SKM-1 treated with dmso at 0.1 percent for 144 hours (cell line): ENCODE measurements at regions not wholly inside any gene's neighbourhood (a gene's known extent, or its start where the extent isn't known, plus 50 kb on each side); places are given as distances from the start of the nearest gene placed in this dataset.

Experiments used
- DNase-seq: peaks from one replicate; lab custom pipeline; 2025; ENCODE audit not compliant: unreplicated experiment; lab: John Stamatoyannopoulos, UW

DNA sequence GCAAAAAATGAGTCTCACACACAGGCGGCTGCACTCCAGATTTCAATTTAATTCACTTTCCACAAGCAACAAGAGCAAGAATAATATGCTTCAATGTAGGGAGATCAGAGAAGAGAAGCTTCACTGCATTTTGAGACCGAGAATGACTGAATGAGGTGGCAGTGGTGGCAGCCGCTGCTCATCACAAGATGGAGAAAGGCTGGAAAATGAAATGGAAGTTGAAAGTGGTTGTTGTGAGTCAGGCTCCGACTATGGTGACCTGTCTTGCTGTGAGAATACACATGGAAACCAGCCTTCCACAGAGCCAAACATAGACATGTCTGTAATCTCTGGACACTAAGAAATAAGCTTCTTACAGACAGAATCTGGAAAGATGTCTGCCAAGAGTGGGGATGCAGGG lies 499.6 kb upstream of the LRRN3 start:
- DNase-seq: no peak

DNA sequence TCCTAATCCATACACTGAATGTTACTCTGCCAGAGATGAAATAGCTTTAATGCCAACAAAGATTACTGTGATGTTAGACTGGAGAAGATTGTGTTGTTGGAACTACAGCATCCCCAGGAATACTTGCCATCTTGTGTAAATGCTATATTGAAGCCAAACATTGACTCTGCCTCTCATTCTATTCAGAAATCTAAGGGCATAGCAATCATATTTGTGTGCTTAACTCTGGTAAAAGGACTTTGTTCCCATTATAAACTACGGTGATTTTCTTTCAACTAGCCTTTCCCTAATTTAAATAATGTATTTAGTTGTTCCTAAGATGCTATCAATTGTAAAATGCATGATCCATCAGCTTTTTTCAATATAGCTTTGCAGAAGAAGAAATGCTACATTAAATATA lies 498.4 kb upstream of the LRRN3 start:
- no peak for DNase-seq

DNA sequence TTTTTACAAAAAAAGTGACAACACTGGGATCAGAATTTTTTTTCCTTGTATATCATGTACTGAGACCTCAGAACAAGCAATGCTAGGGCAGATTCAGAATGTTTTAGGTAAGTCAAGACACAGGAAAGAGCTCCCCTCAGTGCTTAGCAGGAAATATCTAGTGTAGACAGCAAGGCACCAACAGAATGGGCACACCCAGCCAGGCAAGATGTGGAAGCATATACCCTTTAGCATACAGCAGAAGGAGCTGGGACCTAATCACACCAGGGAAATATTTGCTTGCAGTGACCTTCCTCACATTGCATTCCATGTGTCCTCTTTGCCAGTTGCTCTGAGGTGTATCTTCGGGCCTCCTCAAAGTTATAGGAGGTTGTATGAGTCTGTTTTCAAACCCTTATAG lies 497.6 kb upstream of the LRRN3 start:
- no peak for DNase-seq

GRCh38 chr7:110595694-110596093 lies 495.2 kb upstream of the LRRN3 start:
- no peak for DNase-seq

DNA sequence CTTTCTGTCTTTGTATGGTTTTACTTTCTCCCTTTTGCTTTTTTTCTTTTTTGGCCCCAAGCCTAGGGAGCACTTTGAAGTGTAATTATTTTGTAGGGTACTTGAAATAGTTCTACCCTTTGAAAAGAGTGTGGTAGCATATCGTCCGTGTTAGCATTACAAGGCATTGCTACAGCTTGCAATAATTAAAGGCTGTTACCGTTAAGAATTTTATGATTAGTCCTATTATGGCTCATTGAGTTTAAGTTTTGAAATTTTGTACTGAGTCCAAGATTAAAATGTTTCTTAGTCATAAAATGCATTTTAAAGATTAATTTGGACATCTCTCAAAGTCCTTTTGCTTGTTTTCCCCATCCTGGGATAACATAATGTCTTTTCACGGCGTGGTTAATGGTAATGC lies 490.0 kb upstream of the LRRN3 start:
- DNase-seq: no peak

DNA sequence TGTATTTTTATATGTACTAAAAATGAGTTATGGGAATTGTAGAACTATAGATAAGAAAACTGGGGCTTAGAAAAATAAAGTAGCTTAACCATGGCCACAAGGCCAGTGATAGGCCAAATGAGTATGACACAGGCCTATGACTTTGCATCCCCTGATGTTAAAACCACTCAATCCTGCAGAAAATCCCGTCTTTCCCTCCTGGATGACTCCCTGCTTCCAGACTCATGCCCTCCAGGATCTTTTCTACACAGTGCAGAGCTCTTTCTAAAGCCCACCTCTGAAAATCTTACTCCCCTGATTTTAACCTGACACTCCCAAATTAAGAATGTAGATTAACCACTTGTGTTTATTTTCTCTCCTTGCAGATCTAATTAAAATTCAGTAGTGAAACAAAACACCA lies 489.2 kb upstream of the LRRN3 start:
- no peak for DNase-seq

GRCh38 chr7:110604206-110604605 lies 486.7 kb upstream of the LRRN3 start:
- no peak for DNase-seq

GRCh38 chr7:110604885-110605284 lies 486.0 kb upstream of the LRRN3 start:
- DNase-seq: no peak

- no peak for DNase-seq
Observed at GRCh38 chr7:110607050-110607857, 483.7 kb upstream of the LRRN3 start.

DNA sequence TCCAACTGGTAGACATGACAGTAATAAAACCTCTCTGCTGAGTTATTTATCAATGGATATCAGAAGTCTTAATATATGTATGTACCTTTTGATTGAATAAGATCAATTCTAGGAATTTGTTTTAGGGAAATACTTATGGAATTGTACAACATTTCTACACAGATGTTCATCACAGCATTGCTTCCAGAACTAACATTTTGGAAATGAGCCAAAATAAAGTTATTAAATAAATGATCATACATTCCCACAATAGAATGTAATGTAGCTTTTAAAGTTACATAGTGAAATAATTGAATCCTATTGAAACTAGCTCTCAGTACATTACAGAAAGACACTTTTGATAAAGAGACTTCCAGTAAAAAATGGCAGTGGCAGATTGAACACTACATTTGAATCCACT lies 481.6 kb upstream of the LRRN3 start:
- no peak for DNase-seq

DNA sequence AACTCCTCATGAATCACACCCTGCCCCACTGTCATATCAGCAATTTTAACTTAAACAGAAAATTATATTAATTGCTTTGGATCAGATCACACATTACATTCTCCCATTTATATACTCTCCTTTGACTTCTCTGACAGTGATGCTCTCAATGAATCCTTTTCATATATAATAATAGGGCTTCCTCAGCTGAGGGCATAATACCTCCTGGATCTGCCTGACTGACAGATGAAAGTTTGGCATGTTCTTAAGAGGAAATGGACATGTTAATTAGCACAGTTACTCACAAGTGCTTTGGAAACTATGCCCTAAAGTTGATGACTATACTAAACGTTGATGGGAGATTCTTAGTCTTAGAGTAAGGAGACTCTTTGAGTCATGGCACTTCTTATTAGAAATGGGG lies 478.2 kb upstream of the LRRN3 start:
- DNase-seq: no peak
